Gastrocnemius medialis (tissue), 4 donors: ENCODE measurements at regions not wholly inside any gene's neighbourhood (a gene's known extent, or its start where the extent isn't known, plus 50 kb on each side); places are given as distances from the start of the nearest gene placed in this dataset.

Experiments used
- ATAC-seq, 2 donors: fragments of 150-250 bp; one replicate each; pipeline ENCODE4 v1.9.1; 2016
- DNase-seq, 2 donors: peaks; one replicate each; pipeline ENCODE4 v3.0.0-alpha.2; 2019
- H3K27ac ChIP-seq, 4 donors: fragments of 200-600 bp; sonication (generic); 1 replicate in 1 of 4; 2 replicates in 3 of 4; pipeline ENCODE4 v1.5.1; 2016 to 2018; ENCODE audit warnings: mild to moderate bottlenecking in 2 of 4, moderate library complexity in 1 of 4
- H3K27me3 ChIP-seq, 3 donors: fragments of 200-600 bp; sonication (generic) in 2 of 3; 1 replicate in 1 of 3; 2 replicates in 2 of 3; pipeline versions ENCODE4 v1.5.1 to v1.6.0; 2016 to 2019; ENCODE audit warnings: mild to moderate bottlenecking in 1 of 3, moderate library complexity in 1 of 3
- H3K36me3 ChIP-seq, 2 donors: fragments of 200-600 bp; sonication (generic) in 1 of 2; one replicate each; pipeline ENCODE4 v1.5.1; 2017 to 2018
- H3K4me1 ChIP-seq, 2 donors: fragments of 200-600 bp; sonication (generic) in 1 of 2; one replicate each; pipeline ENCODE4 v1.5.1; 2016 to 2017; ENCODE audit warnings: mild to moderate bottlenecking in 2 of 2
- H3K4me3 ChIP-seq, 4 donors: fragments of 200-600 bp; sonication (generic) in 3 of 4; 1 replicate in 1 of 4; 2 replicates in 3 of 4; pipeline ENCODE4 v1.5.1; 2016 to 2019; ENCODE audit warnings: mild to moderate bottlenecking in 2 of 4
- H3K9me3 ChIP-seq, 3 donors: fragments of 200-600 bp; sonication (generic) in 2 of 3; 1 replicate in 1 of 3; 2 replicates in 2 of 3; pipeline ENCODE4 v1.5.1; 2016 to 2019
- CTCF ChIP-seq, 5 experiments: fragments of 450-650 bp in 3 of 5; fragments of 200-600 bp in 2 of 5; sonication (generic) in 2 of 5; IDR thresholded peaks in 4 of 5; conservative IDR thresholded peaks in 1 of 5; 1 replicate in 4 of 5; 2 replicates in 1 of 5; pipeline ENCODE4 v1.5.1; 2016 to 2019; ENCODE audit warnings: antibody characterized with exemption in 5 of 5, mild to moderate bottlenecking in 3 of 5, moderate library complexity in 3 of 5
- POLR2A ChIP-seq, 2 donors: fragments of 450-650 bp; IDR thresholded peaks; one replicate each; pipeline ENCODE4 v1.6.1; 2017; ENCODE audit warnings: antibody characterized with exemption in 2 of 2, mild to moderate bottlenecking in 2 of 2, moderate library complexity in 2 of 2
- in situ Hi-C, 4 donors: fragments of 200-750 bp; cut with MboI; loops; one replicate each; pipeline versions ENCODE4 v1.15.0 to v1.8.0; 2017; ENCODE audit warnings: low sequenced_read_pairs in 4 of 4
- intact Hi-C: fragments of 100-400 bp; cut with DNase I; formaldehyde crosslinking; loops from one replicate; pipeline ENCODE4 v1.15.1; 2023; ENCODE audit warnings: low total_unique reads

- ATAC-seq = no peak
Observed at GRCh38 chr13:105272660-105273631, 1262.5 kb downstream of the EFNB2 start.

GRCh38 chr13:105266615-105267014, 1268.8 kb downstream of the EFNB2 start:
- no peaks in the 10 kb centered on the region for H3K9me3 ChIP-seq
- H3K36me3 ChIP-seq = no peaks in the 10 kb centered on the region
- TF ChIP-seq POLR2A (IDR thresholded peaks at IDR 0.05) (no peak), CTCF (IDR thresholded peaks at IDR 0.05 in 4 of 5, conservative IDR thresholded peaks at IDR 0.05 in 1 of 5) (no peak)
- H3K27me3 ChIP-seq = no peaks in the 10 kb centered on the region
- no peaks in the 10 kb centered on the region for H3K4me1 ChIP-seq
- in situ Hi-C loops (no loop called here), intact Hi-C loops (no loop called here)
- no peak for DNase-seq
- H3K27ac ChIP-seq = no peak overlapping the region
- no peak overlapping the region for H3K4me3 ChIP-seq
- no peak for ATAC-seq

More at GRCh38 chr13:105272660-105273631, 1262.5 kb downstream of the EFNB2 start:
- TF ChIP-seq CTCF (IDR thresholded peaks at IDR 0.05 in 4 of 5, conservative IDR thresholded peaks at IDR 0.05 in 1 of 5) (no peak), POLR2A (IDR thresholded peaks at IDR 0.05) (no peak)
- Histone ChIP-seq H3K36me3 (no peaks in the 10 kb centered on the region), H3K9me3 (no peaks in the 10 kb centered on the region), H3K4me3 (no peak overlapping the region), H3K27ac (no peak overlapping the region), H3K4me1 (no peaks in the 10 kb centered on the region), H3K27me3 (no peaks in the 10 kb centered on the region)
- DNase-seq = no peak
- in situ Hi-C loops = no loop called here
- intact Hi-C loops = no loop called here

- Histone ChIP-seq H3K27me3 (no peaks in the 10 kb centered on the region), H3K27ac (no peak overlapping the region), H3K4me3 (no peak overlapping the region), H3K9me3 (no peaks in the 10 kb centered on the region), H3K36me3 (no peaks in the 10 kb centered on the region), H3K4me1 (no peaks in the 10 kb centered on the region)
- in situ Hi-C loops = no loop called here
- ATAC-seq (no peak), DNase-seq (no peak)
- intact Hi-C loops = no loop called here
- TF ChIP-seq CTCF (IDR thresholded peaks at IDR 0.05 in 4 of 5, conservative IDR thresholded peaks at IDR 0.05 in 1 of 5) (no peak), POLR2A (IDR thresholded peaks at IDR 0.05) (no peak)
Observed at GRCh38 chr13:105262579-105262978, 1272.9 kb downstream of the EFNB2 start.

- Histone ChIP-seq H3K36me3 (no peaks in the 10 kb centered on the region), H3K27ac (no peak overlapping the region), H3K27me3 (no peaks in the 10 kb centered on the region), H3K4me3 (no peak overlapping the region), H3K9me3 (no peaks in the 10 kb centered on the region), H3K4me1 (no peaks in the 10 kb centered on the region)
- in situ Hi-C loops = no loop called here
- DNase-seq (no peak), ATAC-seq (no peak)
- intact Hi-C loops = no loop called here
- TF ChIP-seq POLR2A (IDR thresholded peaks at IDR 0.05) = no peak
- TF ChIP-seq CTCF (IDR thresholded peaks at IDR 0.05 in 4 of 5, conservative IDR thresholded peaks at IDR 0.05 in 1 of 5) = no peak
Observed at GRCh38 chr13:105259426-105259825, 1276.0 kb downstream of the EFNB2 start.
